ENCODE measurements at regions not wholly inside any gene's neighbourhood (a gene's known extent, or its start where the extent isn't known, plus 50 kb on each side); places are given as distances from the start of the nearest gene placed in this dataset.

GRCh38 chr1:166470014-166470413, 303.2 kb upstream of the FAM78B start (continued):
- TF ChIP-seq POU5F1 (IDR thresholded peaks at IDR 0.05; ENCODE audit: low read depth, low read length) (no peak), HDAC6 (IDR thresholded peaks at IDR 0.05; ENCODE audit: low read depth, low read length) (no peak), NRF1 (IDR thresholded peaks at IDR 0.05; ENCODE audit: low read depth, low read length) (no peak), ATF2 (IDR thresholded peaks at IDR 0.05; ENCODE audit: low read length) (no peak), MAFK (IDR thresholded peaks at IDR 0.05; ENCODE audit: low read depth, low read length) (no peak), BACH1 (IDR thresholded peaks at IDR 0.05; ENCODE audit: low read length) (no peak)

Data from H1 (cell line).